MM.1S (cell line): ENCODE measurements at regions not wholly inside any gene's neighbourhood (a gene's known extent, or its start where the extent isn't known, plus 50 kb on each side); places are given as distances from the start of the nearest gene placed in this dataset.

Source experiments
- DNase-seq: peaks from one replicate; pipeline ENCODE4 v3.0.0-alpha.2; 2015
- H2AFZ ChIP-seq: fragments of 300-600 bp; sonication (generic); 2 replicates; pipeline ENCODE4 v1.6.0; 2016; ENCODE audit warnings: antibody characterized with exemption, low read length
- H3F3A ChIP-seq: fragments of 300-600 bp; sonication (generic); 2 replicates; pipeline ENCODE4 v1.6.1; 2016; ENCODE audit warnings: mild to moderate bottlenecking, antibody characterized with exemption, low read length, moderate library complexity, mixed read lengths; ENCODE audit not compliant: insufficient read depth
- H3K27ac ChIP-seq: fragments of 300-600 bp; sonication (generic); 2 replicates; pipeline ENCODE4 v1.5.1; 2016; ENCODE audit warnings: mild to moderate bottlenecking, low read length
- H3K27me3 ChIP-seq: fragments of 300-600 bp; sonication (generic); replicated peaks from 2 replicates; pipeline ENCODE4 v1.6.0; 2016; ENCODE audit warnings: low read length; ENCODE audit not compliant: insufficient read depth
- H3K36me3 ChIP-seq: fragments of 300-600 bp; sonication (generic); replicated peaks from 2 replicates; pipeline ENCODE4 v1.6.1; 2016; ENCODE audit warnings: mild to moderate bottlenecking, low read length, mixed read lengths; ENCODE audit not compliant: insufficient read depth
- H3K4me1 ChIP-seq: fragments of 300-600 bp; sonication (generic); 2 replicates; pipeline ENCODE4 v1.6.1; 2016; ENCODE audit warnings: low read length, mixed read lengths
- H3K4me2 ChIP-seq: fragments of 300-600 bp; sonication (generic); 2 replicates; pipeline ENCODE4 v1.6.0; 2016; ENCODE audit warnings: low read depth, low read length
- H3K4me3 ChIP-seq: fragments of 300-600 bp; sonication (generic); 2 replicates; pipeline ENCODE4 v1.5.1; 2016; ENCODE audit warnings: low read length, mixed read lengths
- H3K79me2 ChIP-seq: fragments of 300-600 bp; sonication (generic); 2 replicates; pipeline ENCODE4 v1.6.1; 2016; ENCODE audit warnings: mixed run types, low read length, mixed read lengths
- H3K9ac ChIP-seq: fragments of 300-600 bp; sonication (generic); 2 replicates; pipeline ENCODE4 v1.6.1; 2016; ENCODE audit warnings: low read length, mixed read lengths
- H3K9me2 ChIP-seq: fragments of 300-600 bp; sonication (generic); replicated peaks from 2 replicates; pipeline ENCODE4 v1.6.1; 2016; ENCODE audit warnings: mild to moderate bottlenecking, low read length, mixed read lengths; ENCODE audit not compliant: insufficient read depth
- H3K9me3 ChIP-seq: fragments of 300-600 bp; sonication (generic); replicated peaks from 2 replicates; pipeline ENCODE4 v1.6.1; 2016; ENCODE audit warnings: mild to moderate bottlenecking, low read length, mixed read lengths; ENCODE audit not compliant: insufficient read depth
- H4K20me1 ChIP-seq: fragments of 300-600 bp; sonication (generic); 2 replicates; pipeline ENCODE4 v1.6.1; 2016; ENCODE audit warnings: mild to moderate bottlenecking, low read length, moderate library complexity, mixed read lengths; ENCODE audit not compliant: insufficient read depth
- EZH2 ChIP-seq: fragments of 300-600 bp; sonication (generic); optimal IDR thresholded peaks from 2 replicates; pipeline ENCODE3; 2017; ENCODE audit warnings: low read depth, mild to moderate bottlenecking, antibody characterized with exemption, low read length, mixed read lengths
- EZH2phosphoT487 ChIP-seq: fragments of 300-600 bp; sonication (generic); IDR thresholded peaks from 2 replicates; pipeline ENCODE4 v1.6.1; 2018; ENCODE audit warnings: antibody characterized with exemption, low read length
- TF ChIP-seq, protein P1 (sequence below): fragments of 300-600 bp; sonication (generic); IDR thresholded peaks from 2 replicates; pipeline ENCODE4 v1.5.1; 2016; ENCODE audit warnings: antibody characterized with exemption, low read length, mixed read lengths

- TF ChIP-seq, protein P1, sequence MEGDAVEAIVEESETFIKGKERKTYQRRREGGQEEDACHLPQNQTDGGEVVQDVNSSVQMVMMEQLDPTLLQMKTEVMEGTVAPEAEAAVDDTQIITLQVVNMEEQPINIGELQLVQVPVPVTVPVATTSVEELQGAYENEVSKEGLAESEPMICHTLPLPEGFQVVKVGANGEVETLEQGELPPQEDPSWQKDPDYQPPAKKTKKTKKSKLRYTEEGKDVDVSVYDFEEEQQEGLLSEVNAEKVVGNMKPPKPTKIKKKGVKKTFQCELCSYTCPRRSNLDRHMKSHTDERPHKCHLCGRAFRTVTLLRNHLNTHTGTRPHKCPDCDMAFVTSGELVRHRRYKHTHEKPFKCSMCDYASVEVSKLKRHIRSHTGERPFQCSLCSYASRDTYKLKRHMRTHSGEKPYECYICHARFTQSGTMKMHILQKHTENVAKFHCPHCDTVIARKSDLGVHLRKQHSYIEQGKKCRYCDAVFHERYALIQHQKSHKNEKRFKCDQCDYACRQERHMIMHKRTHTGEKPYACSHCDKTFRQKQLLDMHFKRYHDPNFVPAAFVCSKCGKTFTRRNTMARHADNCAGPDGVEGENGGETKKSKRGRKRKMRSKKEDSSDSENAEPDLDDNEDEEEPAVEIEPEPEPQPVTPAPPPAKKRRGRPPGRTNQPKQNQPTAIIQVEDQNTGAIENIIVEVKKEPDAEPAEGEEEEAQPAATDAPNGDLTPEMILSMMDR: no peak
- no peak for TF ChIP-seq EZH2phosphoT487
- TF ChIP-seq EZH2: no peak
Observed at GRCh38 chr10:10460451-10460850, 557.2 kb upstream of the CELF2 start.

GRCh38 chr10:10462151-10462941 is 555.3 kb upstream of the CELF2 start:
- Histone ChIP-seq H3K79me2 (no peaks in the 10 kb centered on the region), H3K9me2 (no peaks in the 10 kb centered on the region), H3K27ac (no peak overlapping the region), H3K4me2 (no peak overlapping the region), H3K9ac (no peak overlapping the region), H3K4me3 (no peak overlapping the region), H3K9me3 (no peaks in the 10 kb centered on the region), H3K4me1 (no peaks in the 10 kb centered on the region), H3F3A (no peaks in the 10 kb centered on the region), H3K36me3 (no peaks in the 10 kb centered on the region), H2AFZ (no peak overlapping the region), H4K20me1 (no peaks in the 10 kb centered on the region), H3K27me3 (no peaks in the 10 kb centered on the region)
- TF ChIP-seq EZH2phosphoT487: no peak
- TF ChIP-seq EZH2: no peak
- TF ChIP-seq, protein P1: no peak
- DNase-seq: no peak

More at GRCh38 chr10:10460451-10460850, 557.2 kb upstream of the CELF2 start:
- Histone ChIP-seq H2AFZ (no peak overlapping the region), H4K20me1 (no peaks in the 10 kb centered on the region), H3K79me2 (no peaks in the 10 kb centered on the region), H3K36me3 (no peaks in the 10 kb centered on the region), H3K9ac (no peak overlapping the region), H3K9me2 (no peaks in the 10 kb centered on the region), H3K27me3 (no peaks in the 10 kb centered on the region), H3K4me3 (no peak overlapping the region), H3K27ac (no peak overlapping the region), H3K4me2 (no peak overlapping the region), H3K4me1 (no peaks in the 10 kb centered on the region), H3K9me3 (no peaks in the 10 kb centered on the region), H3F3A (no peaks in the 10 kb centered on the region)
- no peak for DNase-seq

- Histone ChIP-seq H3K4me1 (no peaks in the 10 kb centered on the region), H3K36me3 (no peaks in the 10 kb centered on the region)
- no peak for DNase-seq
Observed at GRCh38 chr10:10471758-10472157, 545.9 kb upstream of the CELF2 start.

More at GRCh38 chr10:10471758-10472157, 545.9 kb upstream of the CELF2 start:
- H3K9me2 ChIP-seq: no peaks in the 10 kb centered on the region
- H3K9ac ChIP-seq: no peak overlapping the region
- no peaks in the 10 kb centered on the region for H3K79me2 ChIP-seq
- TF ChIP-seq, protein P1: no peak
- no peak for TF ChIP-seq EZH2phosphoT487
- TF ChIP-seq EZH2: no peak
- H3K27ac ChIP-seq: no peak overlapping the region
- no peaks in the 10 kb centered on the region for H3F3A ChIP-seq
- no peak overlapping the region for H3K4me3 ChIP-seq
- H3K4me2 ChIP-seq: no peak overlapping the region
- H2AFZ ChIP-seq: no peak overlapping the region
- H3K9me3 ChIP-seq: no peaks in the 10 kb centered on the region
- no peaks in the 10 kb centered on the region for H3K27me3 ChIP-seq
- H4K20me1 ChIP-seq: no peaks in the 10 kb centered on the region
